ENCODE measurements at regions not wholly inside any gene's neighbourhood (a gene's known extent, or its start where the extent isn't known, plus 50 kb on each side); places are given as distances from the start of the nearest gene placed in this dataset.
"Not testable (repeated sequence)": the region's sequence is repeated elsewhere in the genome, so short reads cannot be mapped to it uniquely, and the experiment has no call there.

DNA sequence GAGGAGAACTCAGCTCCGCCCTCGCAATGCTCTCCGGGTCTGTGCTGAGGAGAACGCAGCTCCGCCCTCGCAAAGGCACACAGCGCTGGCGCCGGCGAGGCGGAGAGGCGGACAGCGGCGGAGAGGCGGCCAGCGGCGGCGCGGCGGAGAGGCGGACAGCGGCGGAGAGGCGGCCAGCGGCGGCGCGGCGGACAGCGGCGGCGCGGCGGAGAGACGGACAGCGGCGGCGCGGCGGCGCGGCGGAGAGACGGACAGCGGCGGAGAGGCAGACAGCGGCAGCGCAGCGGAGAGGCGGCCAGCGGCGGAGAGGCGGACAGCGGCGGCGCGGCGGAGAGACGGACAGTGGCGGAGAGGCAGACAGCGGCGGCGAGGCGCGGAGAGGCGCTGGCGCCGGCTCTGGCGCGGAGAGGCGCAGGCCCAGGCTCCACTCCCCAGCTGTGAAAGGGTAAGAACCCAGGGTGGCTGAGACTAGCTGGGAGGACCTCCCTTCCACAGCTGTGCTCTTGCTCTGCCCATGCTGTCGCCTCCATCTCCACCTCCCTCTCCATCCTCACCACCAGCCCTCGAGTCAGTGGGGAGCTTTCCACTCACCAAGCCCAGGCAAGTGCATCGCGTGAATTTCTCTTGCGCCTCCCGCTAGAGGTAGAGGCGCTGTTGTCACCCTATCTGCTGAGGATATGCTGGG, 2879.9 kb downstream of the RPIA start:
- not testable (repeated sequence) for DNase-seq (ENCODE audit: low spot score)

DNA sequence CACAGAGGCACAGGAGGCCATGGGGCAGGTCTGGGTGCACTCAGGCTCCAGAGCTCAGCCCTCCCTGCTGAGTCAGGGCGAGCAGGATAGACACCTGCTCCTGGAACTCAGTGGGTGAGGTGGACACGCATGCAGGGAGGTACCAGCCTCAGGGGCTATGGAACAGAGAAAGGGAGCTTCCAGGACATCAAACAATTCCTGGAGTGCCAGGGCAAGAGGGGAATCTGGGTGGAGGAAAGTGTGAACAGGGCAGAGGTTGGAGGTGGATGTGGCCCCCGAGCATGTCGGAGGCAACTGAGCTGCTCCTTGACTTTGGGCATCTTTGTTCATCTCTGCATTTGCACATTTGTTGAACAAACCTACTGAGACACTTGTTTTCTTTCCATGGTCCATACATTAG, 2881.5 kb downstream of the RPIA start:
- DNase-seq (ENCODE audit: low spot score) = not testable (repeated sequence)

DNA sequence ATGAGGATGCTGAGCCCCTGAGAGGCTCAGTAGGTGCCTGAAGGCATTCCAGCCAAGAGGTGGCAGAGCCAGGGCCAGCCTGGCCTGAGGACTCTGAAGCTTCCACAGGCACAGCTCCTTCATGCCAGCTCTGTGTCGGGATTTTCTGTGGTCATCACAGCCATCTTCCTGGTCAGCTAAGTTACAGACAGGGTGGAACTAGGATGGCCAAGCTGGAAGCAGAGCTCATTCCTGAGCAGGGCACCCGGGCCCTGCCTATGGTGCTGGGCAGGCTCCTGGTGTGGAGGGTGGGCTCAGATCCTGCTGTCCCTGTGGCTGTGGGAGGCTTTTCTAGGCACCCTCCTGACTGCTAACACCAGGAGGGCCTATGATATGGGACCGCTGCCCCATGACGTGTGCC, 2882.3 kb downstream of the RPIA start:
- DNase-seq (ENCODE audit: low spot score) = not testable (repeated sequence)

DNA sequence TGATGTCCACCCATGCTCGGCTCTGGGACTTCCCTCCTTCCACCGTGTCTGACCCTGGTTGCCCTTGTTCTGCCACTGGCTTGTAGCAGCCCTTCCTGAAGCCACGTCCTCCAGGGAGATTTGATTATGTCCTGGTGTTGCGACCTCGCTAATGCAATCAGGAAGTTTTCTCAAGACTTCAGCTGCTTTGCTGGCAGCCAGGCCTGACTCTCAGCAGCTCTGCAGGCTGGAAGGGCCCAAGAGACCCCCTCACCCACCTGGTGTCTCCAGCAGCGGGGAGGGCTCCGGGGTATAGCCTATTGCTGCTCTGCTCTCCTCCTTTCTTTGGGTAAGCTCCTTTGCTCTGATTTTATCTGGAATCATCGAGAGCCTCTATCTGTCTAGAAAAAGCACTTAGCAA, 2882.8 kb downstream of the RPIA start:
- DNase-seq (ENCODE audit: low spot score) = not testable (repeated sequence)

DNA sequence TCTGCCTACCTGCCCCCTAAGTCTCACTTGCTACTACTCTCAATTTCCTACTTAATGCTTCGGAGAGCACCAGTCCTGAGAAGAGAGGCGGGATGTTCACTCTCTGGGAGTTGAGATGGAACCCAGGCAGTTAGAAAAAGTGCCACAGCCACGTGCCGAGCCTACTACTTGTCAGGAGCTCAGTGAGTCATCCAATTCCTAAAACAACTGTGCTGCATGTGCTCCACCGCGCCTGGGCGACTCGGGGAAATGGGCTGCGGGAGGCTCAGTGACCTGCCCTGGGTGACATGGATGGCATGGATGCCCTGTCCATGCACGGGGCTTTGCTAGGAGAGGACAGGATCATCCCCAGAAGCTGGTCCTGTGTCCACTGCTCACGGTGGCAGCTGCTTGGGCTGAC, 2884.2 kb downstream of the RPIA start:
- DNase-seq (ENCODE audit: low spot score) = not testable (repeated sequence)

DNA sequence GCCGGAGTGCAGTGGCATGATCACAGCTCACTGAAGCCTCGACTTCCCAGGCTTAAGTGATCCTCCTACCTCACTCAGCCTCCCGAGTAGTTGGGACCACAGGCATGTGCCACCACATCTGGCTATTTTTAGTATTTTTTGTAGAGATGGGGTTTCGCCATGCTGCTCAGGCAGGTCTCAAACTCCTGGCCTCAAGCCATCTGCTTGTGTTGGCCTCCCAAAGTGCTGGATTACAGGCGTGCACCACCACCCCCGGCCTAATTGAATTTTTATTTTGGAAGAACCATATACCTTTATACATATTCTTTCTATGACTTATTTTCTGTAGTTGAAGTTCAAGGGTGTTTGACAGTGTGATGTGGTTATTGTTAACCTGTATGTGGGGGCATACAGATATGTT, 2885.9 kb downstream of the RPIA start:
- DNase-seq (ENCODE audit: low spot score) = not testable (repeated sequence)

DNA sequence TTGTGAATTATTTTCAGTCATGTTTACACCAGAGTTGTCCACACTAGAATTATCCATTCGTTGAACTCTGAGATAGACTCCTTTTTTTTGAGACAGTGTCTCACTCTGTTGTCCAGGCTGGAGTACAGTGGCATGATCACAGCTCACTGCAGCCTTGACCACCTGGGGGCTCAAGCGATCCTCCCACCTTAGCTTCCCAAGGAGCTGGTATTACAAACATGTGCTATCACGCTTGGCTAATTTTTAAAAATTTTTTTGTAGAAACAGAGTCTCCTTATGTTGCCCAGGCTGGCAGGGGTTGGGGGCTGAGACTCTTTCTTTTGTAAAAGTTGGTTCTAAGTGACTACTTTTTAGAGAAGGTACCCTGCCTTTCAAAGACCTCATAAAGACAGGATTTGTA, 2887.2 kb downstream of the RPIA start:
- DNase-seq (ENCODE audit: low spot score) = not testable (repeated sequence)

DNA sequence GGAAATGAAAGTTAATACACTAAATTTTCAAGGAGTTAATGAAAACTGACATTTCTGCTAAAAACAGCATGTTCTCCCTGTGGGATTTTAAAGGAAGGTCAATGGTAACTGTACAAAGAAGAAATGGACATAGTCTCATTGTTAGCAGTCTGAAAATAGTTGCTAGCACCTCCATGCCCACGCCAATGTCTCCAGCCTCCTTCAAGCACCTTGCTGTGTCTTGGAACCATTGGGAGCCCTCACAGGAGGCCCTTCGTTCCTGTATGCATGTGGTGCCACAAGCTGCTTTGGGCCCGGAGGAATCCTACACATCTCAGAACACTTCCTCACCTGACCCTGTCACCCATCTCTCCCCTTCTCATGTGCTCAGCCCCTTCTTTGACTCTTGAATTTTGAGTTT, 2888.1 kb downstream of the RPIA start:
- DNase-seq (ENCODE audit: low spot score) = not testable (repeated sequence)

DNA sequence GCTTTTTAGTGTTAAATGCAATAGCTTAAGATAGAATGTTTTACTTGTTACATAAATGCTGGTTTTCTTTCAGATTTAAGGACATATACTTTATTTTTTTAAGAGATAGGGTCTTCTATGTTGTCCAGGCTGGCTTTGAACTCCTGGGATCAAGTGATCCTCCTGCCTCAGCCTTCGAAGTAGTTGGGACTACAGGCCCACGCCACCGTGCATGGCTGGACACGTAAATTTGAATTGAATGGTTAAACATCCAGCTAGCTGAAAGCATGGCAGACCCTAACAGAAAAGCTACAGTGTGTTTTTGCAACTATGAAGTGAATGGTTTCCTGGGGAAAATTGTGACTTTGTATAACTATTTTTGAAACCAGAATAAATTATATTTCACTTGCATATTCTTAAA, 2888.6 kb downstream of the RPIA start:
- DNase-seq (ENCODE audit: low spot score) = not testable (repeated sequence)

DNA sequence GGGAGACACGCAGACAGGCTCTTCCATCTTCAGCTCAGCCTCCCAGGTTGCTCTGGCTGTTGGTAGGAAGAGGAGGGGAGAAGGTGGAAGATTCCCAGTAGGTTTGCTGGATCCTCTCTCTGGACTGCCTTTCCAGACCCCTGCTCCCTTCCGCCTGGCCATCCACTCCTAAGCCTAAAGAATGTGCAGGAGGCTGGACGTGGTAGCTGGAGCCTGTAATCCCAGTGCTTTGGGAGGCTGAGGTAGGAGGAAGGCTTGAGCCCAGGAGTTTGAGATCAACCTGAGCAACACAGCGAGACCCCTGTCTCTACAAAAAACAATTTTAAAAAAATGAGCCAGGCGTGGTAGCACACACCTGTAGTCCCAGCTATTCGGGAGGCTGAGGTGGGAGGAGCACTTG, 2895.6 kb downstream of the RPIA start:
- DNase-seq (ENCODE audit: low spot score) = not testable (repeated sequence)

DNA sequence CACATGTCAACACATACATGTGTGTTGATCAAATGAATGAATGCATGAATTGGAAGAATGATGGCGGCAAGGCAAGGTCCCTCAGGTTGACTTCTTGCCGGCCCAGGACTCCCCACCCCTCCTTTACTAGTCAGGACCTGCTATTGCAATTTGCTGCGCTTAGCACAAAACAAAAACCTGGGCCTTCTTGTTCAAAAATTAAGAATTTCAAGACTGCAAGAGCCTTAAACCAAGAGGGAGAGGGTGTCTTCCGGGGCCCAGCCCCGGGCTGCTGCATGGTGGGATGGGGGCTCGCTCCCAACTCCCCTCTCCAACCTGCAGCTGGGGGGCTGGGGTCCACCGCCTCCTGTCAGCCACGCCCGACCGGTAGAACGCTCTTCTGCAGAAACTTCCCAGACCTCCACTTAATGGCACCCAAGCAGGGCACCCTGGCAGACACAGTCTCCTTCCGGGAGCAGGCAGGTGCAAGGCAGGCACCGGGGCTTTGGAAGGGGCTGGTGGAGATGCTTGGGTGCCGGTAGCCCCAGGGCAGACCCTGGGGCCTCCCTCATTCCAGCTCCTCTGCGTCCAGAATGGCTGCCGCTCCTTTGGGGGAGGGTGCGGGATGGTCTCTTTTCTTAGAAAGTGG, 2896.5 kb downstream of the RPIA start:
- not testable (repeated sequence) for DNase-seq (ENCODE audit: low spot score)

DNA sequence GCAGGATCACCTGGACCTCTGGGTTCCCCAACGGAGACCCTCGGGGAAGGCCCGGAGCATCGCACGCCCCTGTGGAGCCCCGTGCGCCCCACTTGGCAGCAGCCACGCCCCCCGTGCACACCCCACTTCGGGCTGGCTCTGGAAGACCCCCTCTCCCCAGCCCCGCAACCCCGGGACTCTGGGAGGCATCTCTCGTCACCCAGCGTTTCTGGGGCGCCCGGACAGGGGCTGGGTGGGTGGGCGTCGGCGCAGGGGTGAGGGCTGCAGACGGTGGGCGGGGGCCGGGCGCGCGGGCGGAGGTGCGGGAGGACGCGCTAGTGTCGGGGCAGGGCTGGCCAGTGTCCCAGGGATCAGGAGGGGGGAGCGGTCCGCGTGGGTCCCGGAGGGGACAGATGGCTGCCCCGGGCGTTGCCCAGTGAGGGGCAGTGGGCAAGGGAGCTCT, 2897.3 kb downstream of the RPIA start:
- DNase-seq (ENCODE audit: low spot score) = not testable (repeated sequence)

DNA sequence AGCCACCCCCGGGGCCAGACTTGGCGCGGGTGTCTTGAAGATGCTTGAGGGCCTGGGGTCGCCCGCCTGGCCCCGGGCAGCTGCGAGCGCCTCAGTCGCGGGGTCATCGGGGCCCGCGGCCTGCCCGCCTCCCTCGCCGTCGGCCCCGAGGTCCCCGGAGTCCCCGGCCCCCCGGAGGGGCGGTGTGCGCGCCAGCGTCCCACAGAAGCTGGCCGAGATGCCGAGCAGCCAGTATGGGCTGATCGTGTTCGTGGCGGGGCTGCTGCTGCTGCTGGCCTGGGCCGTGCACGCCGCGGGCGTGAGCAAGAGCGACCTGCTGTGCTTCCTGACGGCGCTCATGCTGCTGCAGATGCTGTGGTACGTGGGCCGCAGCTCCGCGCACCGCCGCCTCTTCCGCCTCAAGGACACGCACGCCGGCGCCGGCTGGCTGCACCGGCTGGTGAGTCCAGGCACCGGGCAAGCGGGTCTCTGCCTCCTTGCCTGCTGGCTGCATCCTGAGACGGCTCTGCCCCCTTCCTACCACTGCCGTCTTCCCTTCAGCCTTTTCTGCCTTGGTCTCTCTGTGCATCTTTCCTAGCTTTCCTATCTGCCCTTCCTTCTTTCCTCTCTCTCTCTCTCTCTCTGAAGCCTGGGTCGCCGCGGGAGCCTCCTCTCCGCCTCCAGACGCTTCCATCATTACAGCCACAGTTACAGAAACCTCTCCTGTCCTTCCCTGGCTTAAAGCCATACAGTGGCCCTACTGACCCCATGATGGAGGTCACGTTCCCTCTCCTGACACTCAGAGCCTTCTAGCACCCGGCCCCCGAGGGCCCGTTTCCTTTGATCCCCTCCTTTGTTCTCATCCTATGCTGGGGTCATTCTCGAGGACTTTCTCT, 2898.2 kb downstream of the RPIA start:
- not testable (repeated sequence) for DNase-seq (ENCODE audit: low spot score)

DNA sequence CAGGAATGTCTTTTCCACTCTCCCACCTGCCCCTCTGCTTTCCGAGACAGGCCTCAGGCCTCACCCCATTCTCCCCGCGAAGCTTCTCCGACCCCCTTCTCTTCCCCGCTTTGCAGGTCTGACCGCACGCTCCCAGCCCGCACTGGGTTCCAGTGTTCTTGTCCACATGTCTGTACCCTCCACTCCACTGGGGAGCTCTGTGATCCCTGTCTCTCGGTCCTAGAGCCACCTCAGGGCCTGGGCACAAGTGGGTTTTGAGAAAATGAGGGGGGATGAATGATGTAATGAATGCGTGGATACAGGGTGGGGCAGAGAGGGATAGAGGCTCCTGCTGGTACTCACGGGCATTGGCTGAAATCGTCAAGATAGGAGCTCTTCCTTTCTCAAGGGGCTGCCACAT, 2898.9 kb downstream of the RPIA start:
- DNase-seq (ENCODE audit: low spot score) = not testable (repeated sequence)

DNA sequence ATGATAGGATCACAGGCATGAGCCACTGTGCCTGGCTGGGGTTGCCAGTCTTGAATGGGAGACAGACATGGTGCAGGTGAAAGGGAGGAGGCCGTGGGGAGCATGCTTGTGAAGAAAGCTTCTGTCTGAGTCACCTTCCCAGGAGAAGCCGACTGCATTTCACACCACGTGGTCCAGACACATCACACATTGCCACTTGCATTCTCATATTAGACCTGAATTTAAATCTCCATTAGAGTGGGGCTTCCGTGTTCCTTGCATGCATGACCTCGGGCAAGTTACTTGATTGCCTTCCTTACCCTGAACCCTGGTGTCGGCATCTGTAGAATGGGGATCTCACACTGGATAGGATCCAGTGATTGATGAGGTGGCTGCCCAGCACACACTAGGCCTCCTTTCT, 2899.6 kb downstream of the RPIA start:
- DNase-seq (ENCODE audit: low spot score) = not testable (repeated sequence)

DNA sequence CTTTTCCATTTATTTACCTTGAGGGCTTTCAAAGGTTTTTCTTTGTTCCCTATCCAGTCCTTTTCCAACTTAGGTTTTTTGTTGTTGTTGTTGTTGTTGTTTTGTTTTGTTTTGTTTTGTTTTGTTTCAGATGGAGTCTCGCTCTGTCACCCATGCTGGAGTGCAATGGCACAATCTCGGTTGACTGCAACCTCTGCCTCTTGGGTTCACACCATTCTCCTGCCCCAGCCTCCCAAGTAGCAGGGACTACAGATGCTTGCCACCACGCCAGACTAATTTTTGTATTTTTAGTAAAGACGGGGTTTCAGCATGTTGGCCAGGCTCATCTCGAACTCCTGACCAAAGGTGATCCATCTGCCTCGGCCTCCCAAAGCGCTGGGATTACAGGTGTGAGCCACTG, 2906.0 kb downstream of the RPIA start:
- DNase-seq (ENCODE audit: low spot score) = not testable (repeated sequence)

DNA sequence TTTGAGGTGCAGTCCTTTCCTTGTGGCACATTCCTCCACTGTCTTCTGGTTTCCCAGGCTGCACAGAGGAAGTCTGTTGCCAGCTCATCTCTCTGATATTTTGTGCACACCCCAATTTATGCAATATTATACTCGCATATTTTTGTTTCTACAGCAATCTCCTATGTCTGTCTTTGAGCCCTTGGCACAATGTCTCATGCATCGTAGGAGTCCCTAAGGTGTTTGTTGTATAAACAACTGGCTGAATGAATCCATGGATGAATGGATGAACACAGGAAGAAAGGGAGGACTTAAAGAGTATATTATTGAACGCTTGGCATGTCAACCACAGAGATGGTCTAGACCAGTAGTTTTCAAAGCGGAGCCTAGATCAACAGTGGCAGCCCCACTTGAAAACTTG, 2907.0 kb downstream of the RPIA start:
- not testable (repeated sequence) for DNase-seq (ENCODE audit: low spot score)

DNA sequence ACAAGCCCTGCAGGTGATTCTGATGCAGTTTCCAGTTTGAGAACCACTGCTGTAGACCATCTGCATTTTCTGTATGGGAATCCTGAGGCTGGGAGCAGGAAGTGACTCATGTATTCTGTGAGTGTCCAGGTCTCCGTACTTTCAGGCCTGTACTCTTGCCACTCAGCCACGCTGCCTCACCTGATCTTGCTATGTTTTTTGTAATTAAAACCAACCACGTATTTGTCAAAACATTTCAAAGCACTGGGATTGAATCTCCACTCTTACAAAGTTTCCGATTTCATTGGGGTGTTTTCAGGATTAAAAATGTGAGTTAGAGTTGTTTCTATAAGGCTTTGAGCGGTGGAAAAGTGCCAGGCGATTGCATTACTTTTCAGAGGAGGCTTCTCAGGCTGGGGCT, 2907.5 kb downstream of the RPIA start:
- not testable (repeated sequence) for DNase-seq (ENCODE audit: low spot score)

DNA sequence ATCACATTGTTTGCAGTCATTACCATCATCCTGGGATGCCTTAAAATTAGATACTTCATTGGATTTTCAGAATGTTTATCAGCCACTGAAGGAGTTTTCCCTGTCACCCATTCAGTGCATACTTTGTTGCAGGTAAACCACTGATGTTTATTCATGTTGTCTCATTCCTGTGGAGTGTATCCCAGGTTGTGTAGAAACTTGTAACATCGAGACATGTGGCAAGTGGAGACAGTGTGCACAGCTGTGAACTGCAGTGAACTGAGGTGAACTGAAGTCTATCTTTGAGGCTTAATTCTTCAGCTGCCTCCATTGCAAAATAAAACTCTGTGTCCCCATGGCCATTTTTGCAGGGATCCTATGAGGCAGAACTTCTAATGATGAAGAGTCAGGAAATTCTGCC, 2911.4 kb downstream of the RPIA start:
- not testable (repeated sequence) for DNase-seq (ENCODE audit: low spot score)

DNA sequence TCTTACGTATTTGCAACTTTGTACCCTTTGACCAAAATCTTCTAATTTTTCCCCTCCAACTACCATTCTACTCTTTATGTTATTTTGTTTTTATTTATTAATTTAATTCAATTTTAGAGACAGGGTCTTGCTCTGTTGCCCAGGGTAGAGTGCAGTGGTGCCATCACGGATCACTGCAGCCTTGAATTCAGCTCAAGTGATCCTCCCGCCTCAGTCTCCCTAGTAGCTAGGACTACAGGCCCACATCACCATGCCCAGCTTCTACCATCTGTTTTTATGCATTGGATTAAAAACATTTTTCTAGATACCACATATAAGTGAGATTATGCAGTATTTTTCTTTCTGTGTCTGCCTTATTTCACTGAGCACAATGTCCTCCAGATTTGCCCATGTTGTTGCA, 2912.5 kb downstream of the RPIA start:
- not testable (repeated sequence) for DNase-seq (ENCODE audit: low spot score)

DNA sequence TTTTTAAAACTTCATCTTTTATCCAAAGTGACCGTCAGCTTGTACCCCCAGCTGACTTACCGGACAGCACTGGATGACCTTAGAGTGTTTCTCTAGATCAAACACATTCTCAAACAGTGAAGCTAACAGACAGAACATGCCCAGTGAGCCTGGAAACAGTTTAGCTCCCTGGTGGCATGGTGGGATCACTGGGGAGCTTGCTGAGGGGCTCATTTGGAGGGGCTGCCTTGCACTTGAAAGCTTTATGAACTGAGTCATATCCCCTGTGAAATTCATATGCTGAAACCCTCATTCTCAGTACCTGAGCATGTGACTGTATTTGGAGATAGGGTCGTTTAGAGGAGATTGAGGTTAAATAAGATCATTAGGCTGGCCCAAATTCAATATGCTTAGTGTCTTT, 2913.2 kb downstream of the RPIA start:
- DNase-seq (ENCODE audit: low spot score) = not testable (repeated sequence)

DNA sequence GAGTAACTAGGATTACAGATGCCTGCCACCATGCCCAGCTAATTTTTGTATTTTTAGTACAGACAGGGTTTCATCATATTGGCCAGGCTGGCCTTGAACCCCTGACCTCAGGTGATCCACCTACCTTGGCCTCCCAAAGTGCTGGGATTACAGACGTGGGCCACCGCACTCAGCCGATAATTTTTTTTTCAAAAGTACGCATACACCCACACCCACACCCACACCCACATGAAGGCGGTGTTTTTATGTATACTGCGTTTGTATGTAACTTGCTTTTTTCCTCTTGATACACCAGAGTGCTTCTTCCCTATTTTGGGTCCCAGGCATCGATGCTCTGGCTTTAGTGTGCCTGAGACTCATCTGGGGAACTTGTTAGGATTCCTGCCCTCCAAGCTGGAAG, 2932.3 kb downstream of the RPIA start:
- not testable (repeated sequence) for DNase-seq (ENCODE audit: low spot score)

Data from ureter (tissue), 1 donor.